Astrocyte (in vitro differentiated cells and primary cell): ENCODE measurements at regions not wholly inside any gene's neighbourhood (a gene's known extent, or its start where the extent isn't known, plus 50 kb on each side); places are given as distances from the start of the nearest gene placed in this dataset.

ENCODE experiments used
- DNase-seq: peaks from one replicate; pipeline ENCODE4 v3.0.0-alpha.2; 2010; ENCODE audit warnings: low read depth
- FAIRE-seq: peaks from 2 replicates; lab custom pipeline; 2011; peaks lifted over from hg19 to GRCh38; lab: Jason Lieb, UNC
- H2AFZ ChIP-seq: 2 replicates; pipeline ENCODE4 v1.6.0; 2012; ENCODE audit warnings: low read depth, low read length, inconsistent platforms
- H3K27ac ChIP-seq: 2 replicates; pipeline ENCODE4 v1.5.1; 2011; ENCODE audit warnings: low read depth, low read length, inconsistent platforms
- H3K27me3 ChIP-seq: 2 replicates; pipeline ENCODE4 v1.6.0; 2011; ENCODE audit warnings: low read length, inconsistent platforms; ENCODE audit not compliant: insufficient read depth
- H3K36me3 ChIP-seq: 2 replicates; pipeline ENCODE4 v1.5.1; 2011; ENCODE audit warnings: low read length, inconsistent platforms; ENCODE audit not compliant: insufficient read depth
- H3K4me1 ChIP-seq: 2 replicates; pipeline ENCODE4 v1.5.1; 2011; ENCODE audit warnings: low read length, inconsistent platforms; ENCODE audit not compliant: insufficient read depth
- H3K4me2 ChIP-seq: 2 replicates; pipeline ENCODE4 v1.6.0; 2012; ENCODE audit warnings: low read length, inconsistent platforms
- H3K4me3 ChIP-seq: 2 replicates; pipeline ENCODE4 v1.5.1; 2011; ENCODE audit warnings: low read depth, mild to moderate bottlenecking, low read length, inconsistent platforms; ENCODE audit not compliant: insufficient read depth
- H3K79me2 ChIP-seq: 2 replicates; pipeline ENCODE4 v1.6.0; 2012; ENCODE audit warnings: mild to moderate bottlenecking, low read length, inconsistent platforms; ENCODE audit not compliant: insufficient read depth
- H3K9ac ChIP-seq: 2 replicates; pipeline ENCODE4 v1.6.0; 2012; ENCODE audit warnings: mild to moderate bottlenecking, low read length, inconsistent platforms
- H3K9me3 ChIP-seq: 2 replicates; pipeline ENCODE4 v1.5.1; 2012; ENCODE audit warnings: low read depth, mild to moderate bottlenecking, low read length, inconsistent platforms; ENCODE audit not compliant: insufficient read depth
- H4K20me1 ChIP-seq: 2 replicates; pipeline ENCODE4 v1.6.0; 2012; ENCODE audit warnings: low read length, inconsistent platforms; ENCODE audit not compliant: insufficient read depth
- H3K27ac Mint-ChIP-seq: one replicate; pipeline ENCODE4 v1.8.0; 2021; ENCODE audit warnings: mild to moderate bottlenecking, mixed read lengths; ENCODE audit not compliant: unreplicated experiment
- H3K27me3 Mint-ChIP-seq: one replicate; pipeline ENCODE4 v1.8.0; 2021; ENCODE audit warnings: low read depth, mixed read lengths; ENCODE audit not compliant: unreplicated experiment
- H3K36me3 Mint-ChIP-seq: one replicate; pipeline ENCODE4 v1.8.0; 2021; ENCODE audit warnings: low read depth, mixed read lengths; ENCODE audit not compliant: unreplicated experiment
- H3K4me1 Mint-ChIP-seq: one replicate; pipeline ENCODE4 v1.8.0; 2021; ENCODE audit warnings: low read depth, mixed read lengths; ENCODE audit not compliant: unreplicated experiment
- H3K4me3 Mint-ChIP-seq: one replicate; pipeline ENCODE4 v1.8.0; 2021; ENCODE audit warnings: mild to moderate bottlenecking, moderate library complexity, mixed read lengths; ENCODE audit not compliant: unreplicated experiment
- H3K9me3 Mint-ChIP-seq: one replicate; pipeline ENCODE4 v1.8.0; 2021; ENCODE audit warnings: mild to moderate bottlenecking, mixed read lengths; ENCODE audit not compliant: unreplicated experiment
- EZH2 ChIP-seq: IDR thresholded peaks from 2 replicates; pipeline ENCODE4 v1.6.1; 2012; ENCODE audit warnings: mild to moderate bottlenecking, low read length, inconsistent platforms; ENCODE audit not compliant: insufficient read depth
- TF ChIP-seq, protein P1 (sequence below): IDR thresholded peaks from 2 replicates; pipeline ENCODE4 v1.5.1; 2011; ENCODE audit warnings: low read depth, mild to moderate bottlenecking, inconsistent platforms, low read length, moderate library complexity; ENCODE audit not compliant: insufficient read depth

DNA sequence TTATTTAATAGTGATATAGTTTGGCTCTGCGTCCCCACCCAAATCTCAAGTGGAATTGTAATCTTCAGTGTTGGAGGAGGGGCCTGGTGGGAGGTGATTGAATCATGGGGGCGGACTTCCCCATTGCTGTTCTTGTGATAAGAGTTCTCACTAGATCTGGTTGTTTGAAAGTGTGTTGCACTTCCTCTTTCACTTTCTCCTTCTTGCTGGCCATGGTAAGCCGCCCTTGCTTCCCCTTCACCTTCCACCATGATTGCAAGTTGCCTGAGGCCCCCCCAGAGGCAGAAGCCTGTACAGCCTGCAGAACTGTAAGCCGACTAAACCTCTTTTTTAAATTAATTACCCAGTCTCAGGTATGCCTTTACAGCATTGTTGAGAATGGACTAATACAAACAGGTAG, 101.4 kb downstream of the MTPAP start:
- Histone ChIP-seq H3K79me2 (no peaks in the 10 kb centered on the region), H3K4me3 (no peak overlapping the region), H3K27ac (no peak overlapping the region), H3K4me1 (no peaks in the 10 kb centered on the region), H3K36me3 (no peaks in the 10 kb centered on the region), H3K9me3 (no peaks in the 10 kb centered on the region), H3K4me2 (no peak overlapping the region), H3K27me3 (no peaks in the 10 kb centered on the region), H4K20me1 (no peaks in the 10 kb centered on the region), H3K9ac (no peak overlapping the region), H2AFZ (no peak overlapping the region)
- Mint-ChIP-seq H3K4me3 (no peak overlapping the region), H3K36me3 (no peaks in the 10 kb centered on the region), H3K9me3 (peaks cover 6% of the 10 kb centered on the region), H3K27me3 (no peaks in the 10 kb centered on the region), H3K4me1 (no peaks in the 10 kb centered on the region), H3K27ac (no peak overlapping the region)
- DNase-seq (no peak), FAIRE-seq (no peak)
- no peak for TF ChIP-seq EZH2
- TF ChIP-seq, protein P1, sequence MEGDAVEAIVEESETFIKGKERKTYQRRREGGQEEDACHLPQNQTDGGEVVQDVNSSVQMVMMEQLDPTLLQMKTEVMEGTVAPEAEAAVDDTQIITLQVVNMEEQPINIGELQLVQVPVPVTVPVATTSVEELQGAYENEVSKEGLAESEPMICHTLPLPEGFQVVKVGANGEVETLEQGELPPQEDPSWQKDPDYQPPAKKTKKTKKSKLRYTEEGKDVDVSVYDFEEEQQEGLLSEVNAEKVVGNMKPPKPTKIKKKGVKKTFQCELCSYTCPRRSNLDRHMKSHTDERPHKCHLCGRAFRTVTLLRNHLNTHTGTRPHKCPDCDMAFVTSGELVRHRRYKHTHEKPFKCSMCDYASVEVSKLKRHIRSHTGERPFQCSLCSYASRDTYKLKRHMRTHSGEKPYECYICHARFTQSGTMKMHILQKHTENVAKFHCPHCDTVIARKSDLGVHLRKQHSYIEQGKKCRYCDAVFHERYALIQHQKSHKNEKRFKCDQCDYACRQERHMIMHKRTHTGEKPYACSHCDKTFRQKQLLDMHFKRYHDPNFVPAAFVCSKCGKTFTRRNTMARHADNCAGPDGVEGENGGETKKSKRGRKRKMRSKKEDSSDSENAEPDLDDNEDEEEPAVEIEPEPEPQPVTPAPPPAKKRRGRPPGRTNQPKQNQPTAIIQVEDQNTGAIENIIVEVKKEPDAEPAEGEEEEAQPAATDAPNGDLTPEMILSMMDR: no peak

DNA sequence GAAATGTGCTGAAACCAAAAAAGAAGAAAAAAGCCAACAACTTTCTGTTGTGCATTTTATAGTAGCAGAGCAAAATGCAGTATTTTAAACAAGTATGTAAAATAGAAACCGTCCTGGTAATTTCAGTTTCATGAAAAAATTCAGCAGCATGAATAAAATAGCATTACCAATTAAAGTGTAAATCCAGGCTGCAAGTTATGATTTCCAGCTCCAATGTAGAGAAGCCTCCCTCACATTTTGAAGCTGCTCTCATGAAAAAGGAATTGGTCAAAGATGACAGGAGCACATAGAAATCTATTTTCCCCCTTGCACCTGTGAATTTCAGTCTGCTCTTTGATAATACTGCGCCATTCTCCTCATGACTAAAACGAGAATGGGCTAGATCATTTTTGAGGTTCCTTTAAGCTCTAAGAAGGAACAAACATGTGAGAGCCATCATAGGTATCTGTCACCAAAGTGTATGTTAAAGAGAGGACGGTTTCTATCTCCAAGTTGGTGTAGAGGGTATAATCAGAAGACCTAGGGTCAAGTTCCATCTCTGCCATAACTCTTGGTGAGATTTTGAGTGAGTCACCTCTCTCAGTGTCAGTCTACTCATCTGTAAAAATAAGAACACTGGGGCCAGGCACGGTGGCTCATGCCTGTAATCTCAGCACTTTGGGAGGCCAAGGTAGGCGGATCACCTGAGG, 107.5 kb downstream of the MTPAP start:
- H3K27me3 ChIP-seq: no peaks in the 10 kb centered on the region
- no peak overlapping the region for H3K27ac Mint-ChIP-seq
- no peaks in the 10 kb centered on the region for H3K27me3 Mint-ChIP-seq
- H3K4me1 ChIP-seq: no peaks in the 10 kb centered on the region
- H3K4me1 Mint-ChIP-seq: peaks cover 2% of the 10 kb centered on the region
- H3K4me2 ChIP-seq: no peak overlapping the region
- no peak overlapping the region for H2AFZ ChIP-seq
- H3K4me3 ChIP-seq: no peak overlapping the region
- no peaks in the 10 kb centered on the region for H3K9me3 ChIP-seq
- H3K36me3 ChIP-seq: no peaks in the 10 kb centered on the region
- H3K4me3 Mint-ChIP-seq: no peak overlapping the region
- no peak overlapping the region for H3K9ac ChIP-seq
- no peaks in the 10 kb centered on the region for H3K36me3 Mint-ChIP-seq
- FAIRE-seq: no peak
- DNase-seq: no peak
- no peak overlapping the region for H3K27ac ChIP-seq
- H4K20me1 ChIP-seq: no peaks in the 10 kb centered on the region
- TF ChIP-seq, protein P1: no peak
- TF ChIP-seq EZH2: no peak
- H3K79me2 ChIP-seq: no peaks in the 10 kb centered on the region
- no peaks in the 10 kb centered on the region for H3K9me3 Mint-ChIP-seq

DNA sequence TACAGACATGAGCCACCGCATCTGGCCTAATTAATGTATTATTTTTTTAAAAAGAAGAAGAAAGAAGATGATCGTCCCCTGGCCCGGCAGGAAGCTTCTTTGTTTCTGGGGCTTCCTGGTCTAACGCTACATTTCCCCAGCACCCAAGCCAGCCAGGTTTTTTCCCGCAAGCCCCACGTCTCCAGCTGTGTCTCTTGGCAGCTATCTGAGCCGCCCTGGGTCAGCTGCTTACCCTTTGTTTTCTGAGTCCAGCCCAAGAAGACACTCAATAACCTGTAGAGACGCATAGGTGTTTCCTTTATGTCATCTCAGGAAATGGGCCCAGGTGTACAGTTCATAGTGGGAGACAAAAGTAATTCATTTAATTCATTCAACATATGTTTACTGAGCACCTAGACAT, 110.2 kb downstream of the MTPAP start:
- no peaks in the 10 kb centered on the region for H3K36me3 Mint-ChIP-seq
- no peak overlapping the region for H3K4me3 ChIP-seq
- H3K4me3 Mint-ChIP-seq: no peak overlapping the region
- no peaks in the 10 kb centered on the region for H3K27me3 Mint-ChIP-seq
- no peak overlapping the region for H3K4me2 ChIP-seq
- no peak overlapping the region for H2AFZ ChIP-seq
- H3K4me1 ChIP-seq: no peaks in the 10 kb centered on the region
- H3K9me3 Mint-ChIP-seq: no peaks in the 10 kb centered on the region
- TF ChIP-seq, protein P1: no peak
- TF ChIP-seq EZH2: no peak
- FAIRE-seq (no peak), DNase-seq (no peak)
- H4K20me1 ChIP-seq: no peaks in the 10 kb centered on the region
- H3K27me3 ChIP-seq: no peaks in the 10 kb centered on the region
- no peaks in the 10 kb centered on the region for H3K9me3 ChIP-seq
- peaks cover 2% of the 10 kb centered on the region for H3K4me1 Mint-ChIP-seq
- no peak overlapping the region for H3K9ac ChIP-seq
- H3K79me2 ChIP-seq: no peaks in the 10 kb centered on the region
- H3K27ac ChIP-seq: no peak overlapping the region
- H3K36me3 ChIP-seq: no peaks in the 10 kb centered on the region
- H3K27ac Mint-ChIP-seq: no peak overlapping the region
